Neural crest cell (in vitro differentiated cells): ENCODE measurements at regions not wholly inside any gene's neighbourhood (a gene's known extent, or its start where the extent isn't known, plus 50 kb on each side); places are given as distances from the start of the nearest gene placed in this dataset.
A peak's percentile ranks its signal among the peaks of the same experiment; 100 is the strongest.

Experiments used
- DNase-seq: peaks from one replicate; pipeline ENCODE4 v3.0.0; 2021; ENCODE audit warnings: low read depth, mixed read lengths, low spot score
- H3K27ac Mint-ChIP-seq: one replicate; pipeline ENCODE4 v1.8.0; 2021; ENCODE audit warnings: mild to moderate bottlenecking, mixed read lengths; ENCODE audit not compliant: unreplicated experiment
- H3K27me3 Mint-ChIP-seq: 2 replicates; pipeline ENCODE4 v1.8.0; 2021; ENCODE audit warnings: low read depth, mild to moderate bottlenecking, mixed read lengths
- H3K36me3 Mint-ChIP-seq: 2 replicates; pipeline ENCODE4 v1.8.0; 2021; ENCODE audit warnings: low read depth, mild to moderate bottlenecking, mixed read lengths
- H3K4me1 Mint-ChIP-seq: 2 replicates; pipeline ENCODE4 v1.8.0; 2021; ENCODE audit warnings: mixed read lengths
- H3K4me3 Mint-ChIP-seq: one replicate; pipeline ENCODE4 v1.8.0; 2021; ENCODE audit warnings: mild to moderate bottlenecking, mixed read lengths
- H3K9me3 Mint-ChIP-seq: 2 replicates; pipeline ENCODE4 v1.8.0; 2021; ENCODE audit warnings: mixed read lengths
- TF ChIP-seq, protein P1 (sequence below): fragments of 200-600 bp; sonication (generic); conservative IDR thresholded peaks from 2 replicates; pipeline ENCODE4 v1.5.0; 2021; ENCODE audit warnings: antibody characterized with exemption, mild to moderate bottlenecking

DNA sequence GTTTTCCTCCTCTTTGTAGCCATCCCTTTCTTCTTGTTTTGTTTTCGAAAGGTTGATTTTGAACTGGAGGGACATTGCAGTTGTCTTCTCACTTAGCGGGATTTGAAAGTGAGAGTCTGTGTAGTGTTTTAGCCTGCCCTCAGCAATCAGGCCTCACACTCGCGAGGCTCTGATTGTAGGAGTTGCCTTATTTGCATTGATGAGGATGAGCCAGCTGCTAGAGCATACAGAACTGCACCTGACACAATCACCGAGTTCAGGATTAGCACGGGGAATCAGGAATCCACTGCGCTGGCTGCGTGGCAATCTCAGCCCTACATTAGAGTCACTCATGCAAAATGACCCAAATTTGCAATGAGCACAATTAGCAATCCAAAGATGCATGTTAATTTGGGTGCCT, 122.5 kb upstream of the TMEM161B start:
- H3K9me3 Mint-ChIP-seq = peaks cover 3% of the 10 kb centered on the region
- peak overlapping the region; percentile 10 for H3K27ac Mint-ChIP-seq
- H3K4me1 Mint-ChIP-seq = peaks cover 78% of the 10 kb centered on the region
- TF ChIP-seq, protein P1, sequence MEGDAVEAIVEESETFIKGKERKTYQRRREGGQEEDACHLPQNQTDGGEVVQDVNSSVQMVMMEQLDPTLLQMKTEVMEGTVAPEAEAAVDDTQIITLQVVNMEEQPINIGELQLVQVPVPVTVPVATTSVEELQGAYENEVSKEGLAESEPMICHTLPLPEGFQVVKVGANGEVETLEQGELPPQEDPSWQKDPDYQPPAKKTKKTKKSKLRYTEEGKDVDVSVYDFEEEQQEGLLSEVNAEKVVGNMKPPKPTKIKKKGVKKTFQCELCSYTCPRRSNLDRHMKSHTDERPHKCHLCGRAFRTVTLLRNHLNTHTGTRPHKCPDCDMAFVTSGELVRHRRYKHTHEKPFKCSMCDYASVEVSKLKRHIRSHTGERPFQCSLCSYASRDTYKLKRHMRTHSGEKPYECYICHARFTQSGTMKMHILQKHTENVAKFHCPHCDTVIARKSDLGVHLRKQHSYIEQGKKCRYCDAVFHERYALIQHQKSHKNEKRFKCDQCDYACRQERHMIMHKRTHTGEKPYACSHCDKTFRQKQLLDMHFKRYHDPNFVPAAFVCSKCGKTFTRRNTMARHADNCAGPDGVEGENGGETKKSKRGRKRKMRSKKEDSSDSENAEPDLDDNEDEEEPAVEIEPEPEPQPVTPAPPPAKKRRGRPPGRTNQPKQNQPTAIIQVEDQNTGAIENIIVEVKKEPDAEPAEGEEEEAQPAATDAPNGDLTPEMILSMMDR = no peak
- no peaks in the 10 kb centered on the region for H3K36me3 Mint-ChIP-seq
- no peaks in the 10 kb centered on the region for H3K27me3 Mint-ChIP-seq
- no peak for DNase-seq
- H3K4me3 Mint-ChIP-seq = no peak overlapping the region

DNA sequence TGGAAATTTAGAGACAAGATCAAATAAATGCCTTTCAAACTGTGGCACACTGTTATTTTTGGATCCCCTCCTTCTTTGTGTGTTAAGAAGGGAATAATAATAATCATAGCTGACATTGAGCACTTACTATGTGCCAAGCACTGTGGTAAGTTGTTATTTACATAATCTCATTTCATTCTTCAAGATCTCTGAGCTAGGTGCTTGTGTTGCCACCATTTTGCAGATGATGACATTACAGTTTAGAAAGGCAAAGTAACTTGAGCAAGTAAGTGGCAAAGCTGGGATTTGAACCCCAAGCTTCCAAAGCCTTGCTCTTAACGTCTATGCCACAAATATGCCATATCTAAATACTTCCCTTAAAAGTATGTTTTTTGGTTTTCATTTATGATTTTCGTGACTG, 121.8 kb upstream of the TMEM161B start:
- Mint-ChIP-seq H3K36me3 (no peaks in the 10 kb centered on the region), H3K4me1 (peaks cover 72% of the 10 kb centered on the region), H3K27me3 (no peaks in the 10 kb centered on the region), H3K9me3 (peaks cover 3% of the 10 kb centered on the region), H3K4me3 (no peak overlapping the region), H3K27ac (no peak overlapping the region)
- TF ChIP-seq, protein P1 = no peak
- no peak for DNase-seq

DNA sequence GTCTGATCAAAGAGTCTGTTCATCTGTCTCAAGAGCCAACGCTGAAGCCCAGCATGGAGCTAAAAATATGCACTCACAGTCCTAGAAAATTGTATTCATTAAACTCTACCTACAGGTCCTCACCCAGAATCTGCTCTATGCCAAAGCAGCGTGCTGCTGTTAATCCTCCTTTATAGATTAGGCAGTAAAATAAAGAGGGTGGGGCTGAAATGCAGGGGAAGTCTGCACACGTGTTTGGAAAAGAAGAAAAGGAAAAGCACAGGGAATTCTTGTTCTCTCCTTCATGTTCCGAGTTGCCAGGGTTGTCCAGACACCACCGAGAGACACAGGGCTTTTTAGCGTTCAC, 121.4 kb upstream of the TMEM161B start:
- DNase-seq = no peak
- Mint-ChIP-seq H3K4me3 (no peak overlapping the region), H3K27ac (peak overlapping the region; percentile 14), H3K36me3 (no peaks in the 10 kb centered on the region), H3K9me3 (peaks cover 3% of the 10 kb centered on the region), H3K27me3 (no peaks in the 10 kb centered on the region), H3K4me1 (peaks cover 68% of the 10 kb centered on the region)
- TF ChIP-seq, protein P1 = no peak

DNA sequence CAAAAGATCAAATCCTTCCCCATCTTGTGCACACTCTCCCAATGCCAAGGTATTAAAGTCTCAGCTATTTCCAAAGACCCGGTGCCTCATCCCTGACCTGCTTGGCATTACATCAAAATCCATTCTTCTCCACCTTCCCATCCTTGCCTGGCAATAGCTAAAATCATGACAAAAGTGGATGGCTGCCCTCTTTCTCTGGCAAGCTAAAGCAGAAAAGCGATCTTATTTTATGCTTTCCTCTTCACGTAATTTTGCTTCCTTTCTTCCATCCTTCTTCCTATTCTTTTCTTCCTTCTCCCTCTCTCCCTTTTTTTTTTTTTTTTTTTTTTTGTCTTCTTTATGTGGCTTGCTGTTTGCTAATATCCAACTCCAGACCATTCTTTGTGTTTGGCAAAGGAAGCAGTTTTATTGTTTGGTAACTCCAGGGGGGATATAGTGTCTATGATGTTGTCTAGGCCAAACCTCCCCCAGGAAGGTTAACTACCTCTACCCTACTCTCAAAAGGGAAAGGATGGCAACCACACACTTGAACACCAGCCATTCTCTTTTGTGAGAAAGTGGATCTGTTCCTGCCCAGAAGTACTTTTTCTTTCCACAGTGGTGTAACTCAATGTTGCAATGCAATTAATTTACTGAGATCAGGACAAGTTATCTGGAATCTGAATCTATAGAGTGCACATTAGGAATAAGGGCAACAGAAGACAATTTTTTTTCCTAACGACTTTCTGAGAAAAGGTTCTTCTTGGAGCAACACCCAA, 120.9 kb upstream of the TMEM161B start:
- no peak for DNase-seq
- TF ChIP-seq, protein P1 = no peak
- Mint-ChIP-seq H3K4me1 (peaks cover 62% of the 10 kb centered on the region), H3K4me3 (peak overlapping the region; percentile 35), H3K27me3 (no peaks in the 10 kb centered on the region), H3K9me3 (peaks cover 3% of the 10 kb centered on the region), H3K36me3 (peaks cover 2% of the 10 kb centered on the region), H3K27ac (peak overlapping the region; percentile 14)

DNA sequence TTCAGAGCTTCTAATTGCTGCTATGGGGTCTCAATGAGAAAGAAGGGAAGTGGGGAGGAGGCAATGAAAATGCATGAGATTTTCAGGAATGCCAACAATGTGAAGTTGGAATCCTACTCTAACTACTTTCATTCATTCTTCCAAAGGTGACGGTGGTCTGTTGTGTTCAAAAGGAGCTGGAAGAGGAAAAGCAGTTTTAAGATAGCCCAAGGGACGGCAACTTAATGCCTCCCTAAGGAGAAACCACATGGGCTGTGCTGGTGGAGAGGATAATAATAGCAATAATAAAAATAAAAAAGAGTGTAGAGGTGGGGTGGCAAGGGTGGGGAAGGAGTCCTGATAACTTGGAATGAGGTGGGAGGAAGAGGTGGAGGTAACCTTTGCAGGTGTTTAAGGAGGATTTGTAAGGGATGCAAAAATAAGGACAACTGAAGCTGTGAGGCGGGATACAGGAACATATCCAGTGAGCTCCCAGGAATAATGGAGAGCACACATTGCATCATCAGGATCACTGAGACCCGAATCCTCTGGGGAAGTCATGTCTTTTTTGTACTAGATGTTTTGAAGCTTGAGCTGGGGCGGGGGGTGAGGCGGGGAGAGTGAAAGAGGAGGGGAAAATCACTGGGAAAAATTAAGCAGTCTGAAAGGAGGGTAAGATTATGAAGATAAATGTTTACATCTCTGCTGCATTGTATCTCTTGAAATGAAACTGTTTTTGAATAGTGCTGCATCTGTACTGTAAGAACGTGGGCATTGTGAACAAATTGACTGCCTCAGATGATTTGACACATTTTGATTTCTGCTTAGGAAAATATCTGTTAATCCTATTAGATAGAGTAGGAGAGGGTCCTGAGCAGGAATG, 120.1 kb upstream of the TMEM161B start:
- peak overlapping the region; percentile 35 for H3K4me3 Mint-ChIP-seq
- TF ChIP-seq, protein P1 = no peak
- H3K9me3 Mint-ChIP-seq = peaks cover 3% of the 10 kb centered on the region
- H3K27ac Mint-ChIP-seq = peak overlapping the region; percentile 76
- no peaks in the 10 kb centered on the region for H3K27me3 Mint-ChIP-seq
- DNase-seq = no peak
- peaks cover 2% of the 10 kb centered on the region for H3K36me3 Mint-ChIP-seq
- H3K4me1 Mint-ChIP-seq = peaks cover 54% of the 10 kb centered on the region
